ENCODE measurements at regions not wholly inside any gene's neighbourhood (a gene's known extent, or its start where the extent isn't known, plus 50 kb on each side); places are given as distances from the start of the nearest gene placed in this dataset.

DNA sequence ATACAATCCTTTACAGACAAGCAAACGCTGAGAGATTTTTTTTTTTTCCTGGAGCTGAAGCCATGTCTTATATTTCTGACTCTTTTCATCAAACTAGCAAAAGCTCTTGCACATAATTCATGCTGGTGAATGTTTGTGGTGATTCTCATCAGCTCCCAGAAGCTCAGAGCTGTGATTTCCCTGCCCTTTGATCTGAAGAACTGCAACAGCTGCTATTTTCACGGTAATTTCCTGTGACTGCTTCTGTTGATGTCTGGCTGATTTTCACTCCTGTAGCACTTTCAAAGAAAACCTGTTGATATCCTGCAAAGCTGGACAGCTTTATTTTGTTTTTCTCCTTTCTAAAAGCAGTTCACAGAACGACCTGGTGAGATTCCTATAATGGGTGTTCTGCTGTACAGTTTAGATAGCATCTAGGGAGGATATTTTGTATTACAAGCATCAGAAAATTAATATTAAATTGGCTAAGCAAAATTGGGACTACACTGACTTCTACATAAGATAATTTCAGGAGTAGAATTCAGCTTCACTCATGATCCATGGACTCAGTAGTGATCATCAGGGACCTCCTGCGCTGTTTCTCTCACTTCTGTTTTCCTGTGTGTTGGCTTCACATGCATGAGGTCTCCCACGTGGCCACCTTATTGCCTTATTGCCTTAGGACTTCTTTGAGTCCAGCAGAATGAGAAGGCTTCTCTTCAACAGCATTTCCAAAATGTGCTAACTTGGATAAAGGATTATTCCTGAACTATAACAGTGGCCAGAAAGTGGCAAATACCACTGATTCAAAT, 1111.6 kb upstream of the SORCS1 start:
- DNase-seq = no peak

DNA sequence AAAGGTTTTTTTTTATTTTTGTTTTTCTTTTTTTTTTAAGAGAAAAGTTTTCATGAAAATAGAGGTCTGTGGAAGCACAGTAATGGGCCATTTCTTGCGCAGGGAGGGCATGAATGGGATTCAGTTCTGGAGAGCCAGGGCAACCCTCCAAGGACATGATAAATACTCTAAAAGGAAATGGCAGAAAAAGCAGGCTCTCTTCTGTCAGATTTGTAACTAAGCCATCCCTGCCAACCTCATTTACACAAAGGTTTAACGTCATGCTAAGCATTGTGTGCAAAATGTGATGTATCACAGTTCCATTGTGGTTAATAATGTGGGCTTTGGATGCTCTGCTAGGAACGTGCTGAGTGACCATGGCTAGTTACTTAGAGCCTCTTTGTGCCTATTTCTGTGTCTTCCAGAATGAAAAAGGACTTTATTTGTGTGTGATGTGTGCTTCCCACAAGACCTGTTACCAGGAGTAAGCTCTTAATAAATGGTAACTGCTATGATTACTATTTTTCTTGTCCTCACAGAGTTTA, 1095.9 kb upstream of the SORCS1 start:
- DNase-seq = no peak

DNA sequence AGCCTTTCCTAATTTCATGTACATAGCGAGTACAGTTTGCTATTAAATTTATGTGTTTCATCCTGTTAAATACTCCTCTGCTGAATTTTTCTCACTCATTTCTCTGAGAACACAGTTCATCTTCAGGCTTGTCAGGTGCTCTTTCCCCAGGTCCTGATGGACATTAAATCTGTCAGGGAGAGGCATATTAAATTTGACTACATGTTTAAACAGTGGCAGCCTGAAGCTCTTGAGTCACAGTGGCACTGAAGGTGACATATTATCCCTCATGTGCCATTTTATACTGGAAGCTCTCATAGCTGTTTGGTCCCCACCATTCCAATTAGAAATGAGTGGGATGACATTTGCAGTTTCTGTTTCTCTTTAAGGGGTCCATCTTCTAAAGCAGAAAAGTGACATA, 1089.6 kb upstream of the SORCS1 start:
- DNase-seq = no peak

DNA sequence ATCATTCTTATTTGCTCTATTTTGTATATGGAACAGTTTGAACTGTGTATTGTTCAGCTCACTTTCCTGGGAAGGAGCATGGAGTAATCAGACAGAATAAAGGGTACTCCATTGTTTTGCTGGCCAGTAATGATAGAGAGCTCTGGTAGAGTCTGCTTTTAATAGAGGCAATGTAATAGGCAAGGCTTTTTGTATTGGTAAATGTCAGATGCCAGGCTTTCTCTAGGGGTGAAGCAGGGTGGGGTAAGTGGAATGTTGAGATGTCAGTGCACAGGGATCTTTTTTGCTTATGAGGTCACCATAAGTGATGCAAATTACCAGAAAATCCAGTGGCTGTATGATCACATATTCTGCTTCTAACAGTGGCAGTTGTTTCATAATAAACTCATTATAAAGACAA, 1088.3 kb upstream of the SORCS1 start:
- DNase-seq = no peak

DNA sequence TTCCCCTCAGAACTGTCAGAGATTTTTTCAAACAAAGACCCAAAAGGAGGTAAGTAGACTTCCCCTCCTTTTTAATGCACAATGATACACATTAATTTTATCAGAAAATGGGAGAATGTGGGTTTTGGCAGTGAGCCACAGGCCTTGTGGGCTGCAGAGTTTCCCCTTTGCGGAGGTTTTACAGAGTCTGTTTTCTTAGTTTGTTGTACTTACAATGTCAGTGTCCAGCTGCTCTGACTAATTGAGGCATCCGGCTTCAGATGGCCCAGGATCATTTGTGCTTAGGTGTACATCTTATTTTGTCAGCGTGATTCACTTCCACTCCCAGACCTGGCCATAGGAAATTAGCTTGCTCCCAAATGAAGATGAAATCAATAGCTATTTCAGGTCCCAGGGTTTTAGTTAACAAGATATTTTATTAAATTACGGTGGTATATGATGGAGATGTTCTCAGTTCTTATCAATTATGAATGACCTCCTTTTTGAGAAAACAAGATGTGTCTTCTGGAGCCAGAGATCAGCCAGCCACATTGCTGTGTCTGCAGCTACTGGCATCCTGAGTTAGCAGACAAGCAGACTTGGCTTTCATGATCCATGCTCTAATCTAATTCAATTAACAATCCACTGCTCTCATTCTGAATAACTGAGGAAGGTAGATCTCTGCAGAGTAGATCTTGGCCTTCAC, 1086.6 kb upstream of the SORCS1 start:
- DNase-seq = no peak

DNA sequence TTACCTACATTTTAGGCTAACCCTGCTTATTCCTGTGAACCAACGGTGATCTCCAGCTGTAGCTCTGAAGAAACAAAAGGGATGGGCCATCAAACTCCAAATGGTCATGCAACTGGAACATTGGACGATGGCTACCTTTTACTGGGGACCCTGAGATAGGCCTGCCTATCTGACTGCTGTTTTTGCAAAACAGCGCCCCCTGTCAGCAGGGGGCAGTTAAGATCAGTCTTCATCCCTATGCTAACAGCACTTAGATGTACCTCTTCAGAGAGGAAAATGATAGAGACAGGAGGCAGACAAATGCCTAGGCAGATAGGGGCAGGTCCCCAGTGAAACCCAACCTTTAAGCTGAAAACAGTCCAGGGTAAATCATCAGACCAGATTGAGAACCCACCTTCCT, 1085.4 kb upstream of the SORCS1 start:
- no peak for DNase-seq

DNA sequence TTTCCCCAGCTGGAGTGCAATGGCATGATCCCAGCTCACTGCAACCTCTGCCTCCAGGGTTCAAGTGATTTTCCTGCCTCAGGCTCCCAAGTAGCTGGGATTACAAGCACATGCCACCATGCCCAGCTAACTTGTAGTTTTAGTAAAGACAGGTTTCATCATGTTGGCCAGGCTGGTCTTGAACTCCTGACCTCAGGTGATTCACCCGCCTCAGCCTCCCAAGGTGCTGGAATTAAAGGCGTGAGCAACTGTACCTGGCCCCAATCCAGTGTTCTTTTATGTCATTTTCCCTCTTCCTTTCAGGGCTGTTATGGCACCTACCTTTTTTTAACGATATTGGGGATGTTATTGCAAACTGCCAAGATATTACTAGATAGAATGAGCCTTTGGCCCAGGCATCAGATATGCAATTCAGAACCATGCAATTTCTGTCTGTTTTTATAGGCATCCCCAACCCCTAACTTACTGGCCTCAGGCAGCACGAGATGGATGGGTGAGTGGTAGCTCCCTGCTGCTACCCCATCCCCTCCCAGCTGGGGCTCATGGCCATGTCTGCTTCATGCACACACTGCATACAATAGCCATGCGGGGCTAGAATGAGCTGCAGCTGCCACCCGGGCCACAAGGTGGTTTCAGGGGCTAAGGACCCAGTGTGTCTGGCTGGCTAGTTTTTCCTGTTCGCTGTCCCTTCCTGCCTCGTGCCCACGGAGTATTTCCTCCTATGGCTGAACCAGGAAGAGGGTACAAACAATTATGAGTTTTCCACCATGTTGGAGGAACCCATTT, 1080.1 kb upstream of the SORCS1 start:
- DNase-seq = no peak

DNA sequence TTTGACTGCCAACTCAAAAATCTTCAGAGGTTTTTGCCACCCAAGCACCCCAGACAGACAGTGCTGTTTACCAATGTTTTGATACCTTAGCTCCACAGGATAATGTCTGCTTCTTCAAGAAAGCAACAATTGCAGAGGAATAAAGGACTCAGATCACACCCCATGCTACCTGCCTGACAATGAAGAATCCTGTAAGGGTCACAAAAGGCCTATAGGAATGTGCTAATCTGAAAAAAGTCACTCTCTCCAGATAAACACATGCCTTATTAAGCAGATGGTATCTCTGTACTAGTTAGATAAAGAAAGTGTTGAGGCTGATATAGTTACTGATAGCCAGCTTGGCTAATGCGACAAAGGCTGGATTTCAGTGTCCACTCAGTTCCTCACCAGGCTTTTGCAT, 1076.7 kb upstream of the SORCS1 start:
- DNase-seq = no peak

DNA sequence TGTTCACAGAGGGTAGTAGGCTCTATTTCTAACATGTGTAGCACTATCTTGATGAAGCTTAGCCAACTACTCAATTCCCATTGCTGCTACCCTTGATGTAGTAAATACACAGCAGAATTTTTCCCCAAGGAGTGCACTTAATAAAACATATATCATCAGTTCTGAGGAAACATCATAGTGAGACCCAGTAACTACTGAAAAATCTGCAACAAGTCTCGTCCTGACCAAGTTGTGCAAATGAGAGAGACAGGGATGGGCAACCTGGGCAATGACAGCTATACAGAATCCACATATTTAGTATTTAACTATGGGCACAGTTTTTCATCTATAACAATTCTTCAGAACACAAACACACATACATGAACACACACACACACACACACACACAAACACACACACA, 1073.8 kb upstream of the SORCS1 start:
- no peak for DNase-seq

DNA sequence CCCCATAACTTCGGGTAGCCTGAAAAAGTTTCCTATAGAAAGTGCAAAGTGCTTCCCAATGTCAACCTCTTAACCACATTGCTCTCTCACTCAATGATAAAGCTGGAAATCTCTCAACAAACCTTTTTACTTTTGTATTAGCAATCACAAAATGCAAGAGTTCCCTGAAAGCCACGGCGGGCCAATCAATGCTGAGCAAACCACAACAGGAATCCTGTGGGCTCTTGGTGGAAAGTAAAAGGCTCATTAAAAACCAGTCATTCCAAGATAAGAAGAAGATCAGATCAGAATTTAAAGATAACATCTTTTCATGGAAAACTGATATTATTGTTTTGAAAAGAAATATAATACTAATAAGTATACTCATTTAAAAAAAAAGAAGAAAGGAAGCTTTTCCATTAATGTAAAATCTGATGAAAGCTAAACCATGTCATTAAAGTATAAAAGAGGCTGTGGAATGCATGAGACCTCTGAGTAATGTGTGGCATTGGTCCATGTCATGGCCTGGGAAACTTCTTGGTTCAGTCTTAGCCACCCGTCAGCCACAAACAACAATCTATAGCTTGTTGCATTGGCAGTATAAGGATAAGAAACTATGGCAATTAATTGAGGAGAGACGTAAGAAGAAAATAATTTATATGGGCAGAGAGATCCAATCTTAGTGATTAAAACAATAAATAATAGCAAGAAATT, 1066.1 kb upstream of the SORCS1 start:
- DNase-seq = no peak

DNA sequence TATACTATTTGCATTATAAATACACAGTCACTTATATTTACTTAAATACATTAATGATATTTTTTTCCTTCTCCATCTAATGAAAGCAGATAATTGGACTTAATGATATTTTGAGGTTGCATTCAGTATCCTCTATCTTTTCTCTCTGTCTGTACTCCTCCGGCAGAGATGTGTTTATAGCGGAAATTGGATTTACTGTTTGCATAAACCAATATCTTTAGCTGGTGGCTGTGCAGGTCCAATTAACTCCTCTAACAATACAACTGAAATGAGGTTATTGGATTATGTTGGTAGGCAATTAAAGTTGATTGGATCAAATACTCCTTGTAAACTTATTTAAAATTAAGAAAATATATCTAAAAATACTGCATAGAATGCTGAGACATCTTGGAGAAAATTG, 1044.2 kb upstream of the SORCS1 start:
- no peak for DNase-seq

DNA sequence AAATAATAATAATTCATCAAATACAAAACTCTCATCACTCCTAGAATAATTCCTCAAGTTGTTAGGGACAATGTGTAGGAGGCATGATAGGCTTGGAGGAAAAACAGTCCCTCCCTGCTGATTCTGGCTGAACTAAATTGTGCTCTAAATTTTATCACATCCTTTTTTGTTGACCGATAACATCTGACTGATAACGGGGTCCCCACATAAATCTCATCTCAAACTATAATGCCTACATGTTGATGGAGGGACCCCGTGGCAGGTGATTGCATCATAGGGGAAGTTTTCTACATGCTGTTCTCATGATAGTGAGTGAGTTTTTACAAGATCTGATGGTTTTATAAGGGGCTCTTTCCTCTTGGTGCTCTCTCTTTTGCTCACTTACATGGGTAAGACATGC, 1043.5 kb upstream of the SORCS1 start:
- DNase-seq = no peak

DNA sequence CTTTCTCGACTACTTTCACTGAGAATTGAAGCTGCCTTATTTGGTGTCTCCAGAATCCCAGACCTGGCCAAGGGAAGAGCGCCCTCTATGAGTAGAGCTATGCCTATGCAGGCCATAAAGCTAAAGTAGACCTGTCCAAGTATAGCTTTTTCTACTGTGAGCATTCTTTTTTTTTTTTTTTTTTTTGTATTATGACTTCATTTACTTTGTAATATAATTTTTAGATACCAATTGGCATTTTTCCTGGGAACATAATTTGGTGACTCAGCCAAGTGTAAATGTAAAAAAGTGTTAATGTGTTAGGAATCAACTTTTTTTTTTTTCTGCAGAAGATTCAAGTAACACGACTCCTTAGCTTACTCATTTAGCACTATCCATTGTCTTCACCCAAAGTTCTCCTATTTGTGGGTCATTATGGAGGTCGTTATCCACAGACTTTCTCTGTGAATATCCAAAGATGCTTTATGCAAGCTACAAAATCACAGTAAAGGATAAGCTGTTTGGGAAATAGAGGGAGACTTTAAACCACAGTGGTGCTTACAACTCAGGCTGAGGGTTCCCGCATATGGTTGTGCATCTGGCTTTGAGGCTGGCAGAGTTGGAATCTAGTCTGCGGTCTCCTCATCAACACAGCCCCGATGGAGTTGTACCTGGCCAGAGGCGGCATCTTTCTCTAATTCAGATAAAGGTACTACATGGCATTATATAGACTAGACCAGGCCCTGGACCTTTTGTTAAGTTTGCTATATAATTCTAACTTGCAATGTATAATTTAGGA, 1040.2 kb upstream of the SORCS1 start:
- DNase-seq = no peak

DNA sequence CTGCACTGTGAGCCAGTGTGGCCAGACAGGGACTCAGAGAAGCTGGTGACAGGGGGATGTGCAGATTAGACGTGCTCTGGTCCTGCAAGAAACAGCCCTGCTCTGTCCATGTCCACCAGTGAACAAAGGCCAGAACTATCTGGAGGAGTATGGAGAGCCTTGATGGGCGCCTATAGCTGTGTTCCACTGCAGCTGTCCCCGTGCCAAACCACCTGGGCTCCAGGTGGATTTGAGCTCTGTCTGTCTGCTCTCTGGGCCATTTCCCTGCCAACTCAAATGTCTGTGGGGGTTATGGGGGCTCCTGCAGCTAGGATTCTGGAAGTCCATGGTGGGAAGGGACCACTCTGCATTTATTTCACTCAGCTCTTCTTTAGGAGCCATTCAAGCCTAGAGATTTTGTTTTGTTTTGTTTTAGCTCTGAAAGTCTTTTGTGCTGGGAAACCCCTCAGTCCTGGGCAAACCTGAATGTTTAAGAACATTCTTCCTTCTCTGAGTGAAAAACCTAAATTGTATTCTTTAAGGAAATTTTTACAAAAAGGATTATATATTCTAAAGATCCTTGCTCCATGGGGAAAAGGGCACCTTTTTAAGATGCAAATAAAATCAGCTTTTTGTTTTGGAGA, 1039.5 kb upstream of the SORCS1 start:
- DNase-seq = no peak

DNA sequence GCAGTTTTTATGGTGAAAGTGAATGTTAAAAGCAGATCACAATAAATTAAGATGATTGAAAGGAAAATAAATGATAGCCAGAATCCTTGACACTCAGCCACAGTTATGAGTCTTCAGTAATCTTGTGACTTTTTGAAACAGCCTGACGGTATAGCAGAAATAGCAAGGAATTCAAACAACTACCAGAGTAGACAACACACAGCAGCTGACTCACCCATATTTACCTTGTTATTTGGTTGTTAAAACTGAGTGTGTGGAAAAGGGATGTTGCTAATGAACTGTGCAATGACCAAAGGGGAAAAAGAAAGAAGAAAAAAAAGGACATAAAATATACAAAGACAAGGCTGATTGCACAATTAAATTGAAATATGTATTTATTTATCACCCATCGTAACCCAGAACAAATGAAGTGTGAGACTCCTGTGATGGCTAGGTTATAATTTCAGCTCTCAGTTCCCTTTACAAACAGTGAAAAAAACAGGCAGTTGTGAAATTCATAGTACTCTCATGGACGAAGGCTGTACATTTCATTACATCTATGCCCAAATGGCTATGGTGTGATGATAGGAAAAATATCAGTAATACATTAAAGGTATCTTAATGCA, 1023.0 kb upstream of the SORCS1 start:
- no peak for DNase-seq

DNA sequence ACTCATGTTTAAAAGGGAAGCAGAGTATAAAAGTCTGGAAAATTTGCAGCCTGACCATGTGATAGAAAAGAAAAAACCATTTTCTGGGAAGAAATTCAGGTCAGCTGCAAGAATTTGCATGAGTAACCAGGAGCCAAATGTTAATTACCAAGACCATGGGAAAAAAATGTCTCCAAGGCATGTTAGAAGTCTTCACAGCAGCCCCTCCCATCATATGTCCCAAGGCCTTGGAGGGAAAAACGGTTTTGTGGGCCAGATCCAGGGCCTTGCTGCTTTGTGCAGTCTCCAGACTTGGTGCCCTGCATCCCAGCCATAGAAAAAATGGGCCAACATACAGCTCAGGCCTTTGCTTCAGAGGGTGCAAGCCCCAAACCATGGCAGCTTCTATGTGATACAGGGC, 1019.6 kb upstream of the SORCS1 start:
- no peak for DNase-seq

DNA sequence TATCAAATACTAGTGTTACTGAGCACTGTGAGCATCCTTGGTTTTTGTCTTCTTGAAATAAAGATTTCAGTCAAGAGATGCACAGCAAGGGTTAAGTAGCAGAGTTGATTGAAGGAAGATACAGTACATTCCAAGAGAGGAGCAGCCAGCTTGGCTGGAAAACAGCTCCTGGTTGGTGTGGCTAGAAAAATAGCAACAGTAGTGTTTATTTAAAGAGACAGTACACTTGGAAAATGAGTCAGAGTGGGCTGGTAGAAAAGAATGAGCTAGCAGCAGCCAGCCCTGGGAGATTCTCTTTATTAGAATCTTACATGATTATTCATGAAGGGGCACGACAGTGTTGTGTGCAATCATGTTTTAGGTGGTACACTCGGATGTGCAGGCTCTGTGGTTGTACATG, 1016.4 kb upstream of the SORCS1 start:
- no peak for DNase-seq

DNA sequence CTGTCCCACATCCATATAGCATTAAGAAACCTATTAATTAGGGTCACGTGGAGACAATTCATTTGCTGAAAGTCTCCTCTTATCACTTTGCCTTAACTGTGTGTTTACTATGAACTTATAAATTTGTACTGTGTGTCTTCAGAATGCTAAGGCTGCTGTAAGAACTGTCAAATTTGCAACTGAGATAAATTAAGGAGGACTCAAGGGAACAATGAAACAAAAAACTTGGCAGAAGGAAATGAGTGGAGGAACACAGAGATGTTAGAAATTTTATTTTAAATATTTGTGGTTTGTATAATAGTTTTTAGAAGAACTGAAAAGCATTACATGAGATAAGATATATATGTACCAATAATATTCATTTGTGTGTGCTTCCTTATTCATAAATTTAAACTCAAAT, 1005.3 kb upstream of the SORCS1 start:
- DNase-seq = no peak

DNA sequence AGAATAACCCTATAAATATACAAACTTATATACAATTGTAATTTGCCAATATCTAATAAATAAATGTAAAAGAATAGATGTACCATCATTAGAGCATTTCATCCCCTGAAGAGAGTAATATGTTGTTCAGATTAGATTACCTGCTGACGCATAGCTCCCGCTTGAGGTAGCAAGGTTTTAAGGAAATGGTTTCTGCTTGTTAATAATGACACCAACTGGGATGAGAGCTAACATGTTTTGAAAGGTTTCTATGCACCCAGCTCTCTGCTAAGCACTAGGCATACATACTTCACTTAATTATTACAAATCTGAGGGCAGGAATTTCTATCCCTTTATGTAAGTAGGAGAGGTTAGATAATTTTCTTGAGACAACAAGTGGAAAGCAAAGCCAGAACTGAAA, 1003.3 kb upstream of the SORCS1 start:
- no peak for DNase-seq

DNA sequence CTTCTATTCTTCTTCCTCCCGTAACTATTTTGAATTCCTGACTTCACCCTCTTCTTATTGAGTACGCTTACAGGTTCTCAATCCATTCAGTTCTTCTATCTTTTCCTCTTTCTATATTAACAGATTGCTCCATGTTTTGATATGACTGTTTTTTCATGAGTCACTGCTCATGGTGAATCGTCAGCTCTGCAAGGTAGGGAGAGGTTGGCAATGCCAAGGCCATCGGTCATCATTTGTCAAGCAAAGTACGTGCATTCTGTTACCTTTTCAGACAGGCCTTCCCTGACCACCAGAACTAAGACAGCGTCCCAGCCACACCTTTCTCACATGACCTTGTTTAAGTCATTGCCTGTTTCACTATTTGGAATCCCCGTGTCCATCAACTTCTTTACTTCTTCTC, 1001.9 kb upstream of the SORCS1 start:
- no peak for DNase-seq

DNA sequence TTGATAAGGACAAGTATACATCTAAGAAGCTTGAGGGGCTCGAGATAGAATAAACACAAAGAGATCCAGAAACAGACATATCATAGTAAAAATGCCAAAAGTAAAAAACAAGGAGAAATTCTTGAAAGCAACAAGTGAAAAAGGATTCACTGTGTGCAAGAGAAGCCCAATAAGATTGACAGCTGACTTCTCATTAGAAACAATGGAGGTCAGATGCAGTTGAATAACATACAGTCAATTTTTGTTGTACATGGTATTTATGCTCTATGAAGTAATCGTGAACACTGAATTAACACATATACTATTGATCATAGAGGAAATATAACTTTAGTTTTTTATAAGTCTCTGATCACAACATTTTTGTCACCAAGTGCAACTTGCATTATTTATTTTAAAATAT, 982.8 kb upstream of the SORCS1 start:
- DNase-seq = no peak

Measured in SW 1271 (cell line).